ENCODE measurements at regions not wholly inside any gene's neighbourhood (a gene's known extent, or its start where the extent isn't known, plus 50 kb on each side); places are given as distances from the start of the nearest gene placed in this dataset.

GRCh38 chr10:105509517-105509916, 868.4 kb downstream of the SORCS3 start:
- Histone ChIP-seq H3K9ac (ENCODE audit: control insufficient read depth, extremely low read depth, insufficient read depth, low read length) (no peak overlapping the region), H3K9me1 (ENCODE audit: control insufficient read depth, extremely low read depth, insufficient read depth, low read length) (no peaks in the 10 kb centered on the region), H4K20me1 (ENCODE audit: control insufficient read depth, extremely low read depth, insufficient read depth, low read length) (no peaks in the 10 kb centered on the region), H3K27ac (ENCODE audit: control insufficient read depth, insufficient read depth, low read length) (no peak overlapping the region), H3K27me3 (ENCODE audit: control insufficient read depth, extremely low read depth, insufficient read depth, low read length) (no peaks in the 10 kb centered on the region), H2AFZ (ENCODE audit: control insufficient read depth, low read length) (no peak overlapping the region), H3K36me3 (ENCODE audit: control insufficient read depth in 2 of 2, extremely low read depth in 1 of 2, insufficient read depth in 2 of 2, low read length in 2 of 2) (no peaks in the 10 kb centered on the region), H3K79me2 (ENCODE audit: control insufficient read depth, insufficient read depth, low read length) (no peaks in the 10 kb centered on the region), H3K4me2 (ENCODE audit: control insufficient read depth, extremely low read depth, insufficient read depth, low read depth, low read length) (no peak overlapping the region), H3K9me3 (ENCODE audit: control insufficient read depth, low read depth, low read length) (no peaks in the 10 kb centered on the region), H3K4me1 (ENCODE audit: control insufficient read depth, extremely low read depth, insufficient read depth, low read length) (no peaks in the 10 kb centered on the region), H3K4me3 (ENCODE audit: control insufficient read depth in 2 of 3, extremely low read depth in 1 of 3, insufficient read depth in 2 of 3, low read depth in 1 of 3, low read length in 3 of 3) (no peak overlapping the region)
- DNase-seq (ENCODE audit: low read depth, low spot score) (no peak), FAIRE-seq (no peak)
- dilution Hi-C loops (cut with MboI; ENCODE audit: extremely low pct_ligation_motif_present, low sequenced_read_pairs) = no loop called here
- TF ChIP-seq CTCF (optimal IDR thresholded peaks at IDR 0.05 in 1 of 3, IDR thresholded peaks at IDR 0.05 in 1 of 3, conservative IDR thresholded peaks at IDR 0.05 in 1 of 3; ENCODE audit: extremely low read depth in 1 of 3, insufficient read depth in 2 of 3, low read length in 3 of 3) = no peak

- Histone ChIP-seq H2AFZ (ENCODE audit: control insufficient read depth, low read length) (no peak overlapping the region), H3K4me1 (ENCODE audit: control insufficient read depth, extremely low read depth, insufficient read depth, low read length) (no peaks in the 10 kb centered on the region), H3K9me1 (ENCODE audit: control insufficient read depth, extremely low read depth, insufficient read depth, low read length) (no peaks in the 10 kb centered on the region), H3K4me2 (ENCODE audit: control insufficient read depth, extremely low read depth, insufficient read depth, low read depth, low read length) (no peak overlapping the region), H4K20me1 (ENCODE audit: control insufficient read depth, extremely low read depth, insufficient read depth, low read length) (no peaks in the 10 kb centered on the region), H3K27ac (ENCODE audit: control insufficient read depth, insufficient read depth, low read length) (no peak overlapping the region), H3K9me3 (ENCODE audit: control insufficient read depth, low read depth, low read length) (no peaks in the 10 kb centered on the region), H3K27me3 (ENCODE audit: control insufficient read depth, extremely low read depth, insufficient read depth, low read length) (no peaks in the 10 kb centered on the region), H3K4me3 (ENCODE audit: control insufficient read depth in 2 of 3, extremely low read depth in 1 of 3, insufficient read depth in 2 of 3, low read depth in 1 of 3, low read length in 3 of 3) (no peak overlapping the region), H3K9ac (ENCODE audit: control insufficient read depth, extremely low read depth, insufficient read depth, low read length) (no peak overlapping the region), H3K79me2 (ENCODE audit: control insufficient read depth, insufficient read depth, low read length) (no peaks in the 10 kb centered on the region), H3K36me3 (ENCODE audit: control insufficient read depth in 2 of 2, extremely low read depth in 1 of 2, insufficient read depth in 2 of 2, low read length in 2 of 2) (no peaks in the 10 kb centered on the region)
- no peak for DNase-seq (ENCODE audit: low read depth, low spot score)
- FAIRE-seq = no peak
- dilution Hi-C loops (cut with MboI; ENCODE audit: extremely low pct_ligation_motif_present, low sequenced_read_pairs) = no loop called here
- TF ChIP-seq EZH2 (IDR thresholded peaks at IDR 0.05; ENCODE audit: low read length) = no peak
- no peak for TF ChIP-seq CTCF (optimal IDR thresholded peaks at IDR 0.05 in 1 of 3, IDR thresholded peaks at IDR 0.05 in 1 of 3, conservative IDR thresholded peaks at IDR 0.05 in 1 of 3; ENCODE audit: extremely low read depth in 1 of 3, insufficient read depth in 2 of 3, low read length in 3 of 3)
These were observed 865.2 kb downstream of the SORCS3 start for GRCh38 chr10:105506262-105506661.

All from keratinocyte (primary cell).